HG02943 (cell line): ENCODE measurements at regions not wholly inside any gene's neighbourhood (a gene's known extent, or its start where the extent isn't known, plus 50 kb on each side); places are given as distances from the start of the nearest gene placed in this dataset.

Source experiments
- ATAC-seq: cut with Tn5 transposase; IDR thresholded peaks from one replicate; pipeline ENCODE4 v1.9.1; 2021; ENCODE audit warnings: mild to moderate bottlenecking, low read depth, moderate library complexity; ENCODE audit not compliant: unreplicated experiment

GRCh38 chr15:98580572-98580971 is 67.8 kb upstream of the IGF1R start:
- no peak for ATAC-seq

DNA sequence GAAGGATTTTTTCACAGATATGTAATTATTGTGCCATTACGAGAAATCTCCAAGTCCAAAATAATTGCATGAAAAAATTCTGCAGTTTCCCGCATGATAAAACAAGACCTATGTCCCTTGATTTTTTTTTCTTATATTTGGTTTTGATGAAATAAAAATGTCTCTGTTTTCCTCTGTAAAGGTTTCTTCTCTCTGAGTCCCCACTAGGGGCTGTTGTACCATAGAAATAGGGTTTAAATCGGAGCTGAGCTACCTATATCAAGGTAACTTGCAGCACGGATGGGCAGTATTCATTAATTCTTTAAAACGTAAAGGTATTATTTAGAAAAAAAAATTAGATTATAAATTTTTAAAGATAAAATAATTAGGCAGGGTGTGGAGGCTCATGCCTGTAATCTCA is 66.6 kb upstream of the IGF1R start:
- no peak for ATAC-seq

DNA sequence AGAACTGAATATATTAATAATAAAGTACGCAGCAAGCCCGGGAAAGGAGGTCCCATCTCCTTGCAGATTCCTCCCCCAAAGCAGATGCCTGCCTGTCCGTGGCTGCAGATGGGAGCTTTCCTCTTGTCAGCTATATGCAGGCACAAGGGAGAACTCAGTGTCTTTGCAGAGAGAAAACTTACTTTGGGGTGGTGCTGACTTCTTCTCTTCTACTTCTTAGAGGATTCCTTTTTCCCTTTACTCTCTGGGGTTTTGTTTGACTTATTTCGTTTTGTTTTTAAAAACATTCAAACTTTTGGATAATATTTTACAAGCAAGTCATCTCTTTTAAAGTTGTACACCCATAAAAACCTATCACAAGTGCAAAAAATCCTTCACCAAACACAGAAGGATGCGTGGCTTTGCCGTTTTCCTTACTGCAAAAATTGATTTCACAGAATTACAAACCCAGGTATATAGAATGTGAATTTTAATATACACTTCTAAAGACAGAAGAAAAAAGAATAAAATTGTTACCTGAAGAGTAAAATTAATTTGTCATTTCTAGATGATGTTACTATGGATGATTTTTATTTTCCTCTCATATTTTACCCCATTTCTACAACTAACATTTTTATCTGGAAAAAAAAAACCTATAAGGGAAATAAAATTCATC is 65.3 kb upstream of the IGF1R start:
- ATAC-seq: no peak

DNA sequence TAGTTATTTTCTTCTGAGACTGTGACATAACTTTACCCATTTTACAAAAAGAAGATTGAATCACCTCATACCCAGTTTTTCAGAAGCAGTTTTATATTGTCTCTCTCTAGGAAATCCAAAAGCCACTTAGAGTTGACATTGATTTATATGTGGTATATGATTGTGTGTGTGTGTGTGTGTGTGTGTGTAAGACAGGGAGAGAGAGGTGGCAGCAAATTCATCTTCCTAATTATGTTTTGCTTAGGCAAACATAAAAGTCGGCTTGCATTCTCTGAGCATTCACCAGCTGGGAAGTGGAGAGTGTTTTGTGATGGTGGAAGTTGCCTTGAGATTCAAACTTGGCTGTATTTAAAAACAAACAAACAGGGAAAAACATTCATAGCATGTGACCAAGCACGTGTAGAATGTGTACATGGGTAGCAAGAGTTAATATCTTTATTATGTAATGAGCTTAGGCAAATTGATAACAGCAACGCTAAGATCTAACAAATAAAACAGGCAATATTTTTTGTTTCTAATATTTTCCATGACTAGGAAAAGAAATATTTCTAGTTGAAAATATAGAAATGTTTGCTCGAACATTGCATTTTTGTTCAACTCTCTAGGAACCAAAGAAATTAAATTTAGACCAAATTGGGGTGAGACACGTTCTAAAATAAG is 64.4 kb upstream of the IGF1R start:
- ATAC-seq: no peak

DNA sequence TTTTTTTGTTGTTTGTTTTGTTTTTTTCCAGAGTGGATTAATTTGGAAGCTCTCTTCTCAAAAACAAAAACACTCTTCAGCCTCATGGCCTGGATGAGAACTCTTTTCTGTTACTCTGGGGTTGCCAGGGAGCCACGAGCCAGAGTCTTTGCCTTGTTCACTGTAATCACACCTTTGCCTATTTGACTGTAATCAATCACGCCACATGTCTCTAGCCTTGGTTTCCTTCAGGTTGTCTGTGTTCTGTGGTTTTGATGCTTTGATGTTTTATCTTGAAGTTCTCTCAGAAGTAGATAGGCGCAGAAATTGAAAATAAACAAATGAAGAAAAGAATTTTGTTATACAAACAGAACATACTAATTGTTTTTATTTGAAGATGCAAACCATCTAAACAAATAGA is 62.3 kb upstream of the IGF1R start:
- ATAC-seq: no peak

DNA sequence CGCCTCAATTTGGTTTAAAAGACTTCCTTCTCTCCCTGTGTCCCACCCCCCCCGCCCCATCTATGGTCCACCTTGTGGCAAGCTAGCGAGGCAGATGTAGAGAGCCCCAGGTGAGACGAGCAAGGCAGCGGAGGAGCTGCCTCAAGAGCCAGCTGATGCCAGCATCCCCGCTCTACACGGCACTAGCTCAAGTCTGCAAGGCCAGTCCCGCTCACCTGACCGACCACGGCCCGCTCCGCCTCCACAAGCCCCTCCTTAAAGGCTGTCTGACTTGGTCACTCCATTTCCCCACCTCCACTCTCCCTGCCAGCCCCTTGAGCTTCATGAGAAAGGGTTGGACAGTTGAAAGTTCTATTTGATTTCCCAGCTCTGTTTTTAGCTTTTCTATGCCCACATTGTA is 56.2 kb upstream of the IGF1R start:
- ATAC-seq: no peak

GRCh38 chr15:98596131-98596530 is 52.2 kb upstream of the IGF1R start:
- ATAC-seq: no peak

DNA sequence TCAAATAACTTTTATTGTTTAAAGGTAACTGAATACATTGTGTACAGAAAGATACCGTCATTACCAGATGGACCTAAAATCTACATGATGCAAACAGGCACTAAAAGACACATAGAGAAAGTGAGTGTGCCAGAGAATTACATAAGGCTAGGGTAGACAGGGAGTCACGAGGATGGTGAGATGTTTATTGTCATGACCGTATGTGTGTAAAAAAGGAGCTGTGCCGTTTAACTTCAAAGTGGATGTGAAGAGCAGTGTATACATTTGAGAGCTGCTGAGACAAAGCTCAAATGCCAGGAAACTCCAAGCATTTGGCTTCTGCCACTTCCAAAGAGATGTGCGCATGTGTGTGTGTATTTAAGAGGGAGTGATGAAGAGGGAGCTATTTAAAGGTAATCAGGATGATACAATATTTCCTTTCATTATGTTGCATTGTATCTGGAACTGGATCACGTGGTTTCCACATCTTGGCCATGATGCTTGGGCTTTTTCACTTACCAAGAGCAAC is 51.4 kb upstream of the IGF1R start:
- ATAC-seq: no peak

- no peak for ATAC-seq
Observed at GRCh38 chr15:98597666-98598065, 50.7 kb upstream of the IGF1R start.
